KMS-11 (cell line): ENCODE measurements at regions not wholly inside any gene's neighbourhood (a gene's known extent, or its start where the extent isn't known, plus 50 kb on each side); places are given as distances from the start of the nearest gene placed in this dataset.

ENCODE experiments used
- H2AFZ ChIP-seq: fragments of 200-600 bp; sonication (generic); 2 replicates; pipeline ENCODE4 v1.6.1; 2016; ENCODE audit warnings: antibody characterized with exemption, mixed run types, low read depth
- H3K27ac ChIP-seq: fragments of 200-600 bp; sonication (generic); 2 replicates; pipeline ENCODE4 v1.6.1; 2016; ENCODE audit warnings: mild to moderate bottlenecking, mixed run types
- H3K27me3 ChIP-seq: fragments of 200-600 bp; sonication (generic); 2 replicates; pipeline ENCODE4 v1.6.1; 2017; ENCODE audit warnings: mild to moderate bottlenecking, low read depth, mixed run types, moderate library complexity; ENCODE audit not compliant: insufficient read depth
- H3K36me3 ChIP-seq: fragments of 200-600 bp; sonication (generic); 2 replicates; pipeline ENCODE4 v1.6.1; 2017; ENCODE audit warnings: mild to moderate bottlenecking, mixed run types; ENCODE audit not compliant: insufficient read depth
- H3K4me1 ChIP-seq: fragments of 200-600 bp; sonication (generic); 2 replicates; pipeline ENCODE4 v1.6.1; 2016; ENCODE audit warnings: mild to moderate bottlenecking, low read depth, mixed run types; ENCODE audit not compliant: poor library complexity, severe bottlenecking
- H3K4me2 ChIP-seq: fragments of 200-600 bp; sonication (generic); 2 replicates; pipeline ENCODE4 v1.7.0; 2016; ENCODE audit warnings: mild to moderate bottlenecking, mixed run types
- H3K4me3 ChIP-seq: fragments of 200-600 bp; sonication (generic); IDR thresholded peaks from 2 replicates; pipeline ENCODE4 v1.6.1; 2017; ENCODE audit warnings: low read depth, low read length, mixed read lengths; ENCODE audit not compliant: insufficient read depth
- H3K79me2 ChIP-seq: fragments of 200-600 bp; sonication (generic); 2 replicates; pipeline ENCODE4 v1.6.1; 2016; ENCODE audit warnings: low read depth, mixed run types; ENCODE audit not compliant: insufficient read depth
- H3K9ac ChIP-seq: fragments of 200-600 bp; sonication (generic); 2 replicates; pipeline ENCODE4 v1.6.1; 2016; ENCODE audit warnings: mild to moderate bottlenecking, mixed run types
- H4K20me1 ChIP-seq: fragments of 200-600 bp; sonication (generic); 2 replicates; pipeline ENCODE4 v1.6.1; 2016; ENCODE audit warnings: mild to moderate bottlenecking, mixed run types; ENCODE audit not compliant: insufficient read depth
- CTCF ChIP-seq: fragments of 200-600 bp; sonication (generic); conservative IDR thresholded peaks from 2 replicates; pipeline ENCODE4 v1.6.1; 2017; ENCODE audit warnings: low read depth, mild to moderate bottlenecking, antibody characterized with exemption, low read length, moderate library complexity, mixed read lengths

GRCh38 chr2:33836628-33837027, 237.5 kb upstream of the FAM98A start:
- Histone ChIP-seq H4K20me1 (no peaks in the 10 kb centered on the region), H3K27ac (no peak overlapping the region), H3K4me1 (no peaks in the 10 kb centered on the region), H2AFZ (no peak overlapping the region), H3K4me2 (no peak overlapping the region), H3K36me3 (no peaks in the 10 kb centered on the region), H3K9ac (no peak overlapping the region), H3K4me3 (no peak overlapping the region), H3K27me3 (no peaks in the 10 kb centered on the region), H3K79me2 (no peaks in the 10 kb centered on the region)
- TF ChIP-seq CTCF: no peak

GRCh38 chr2:33835911-33836310, 236.8 kb upstream of the FAM98A start:
- Histone ChIP-seq H3K4me1 (no peaks in the 10 kb centered on the region), H3K27ac (no peak overlapping the region), H3K4me2 (no peak overlapping the region), H3K79me2 (no peaks in the 10 kb centered on the region), H4K20me1 (no peaks in the 10 kb centered on the region), H3K27me3 (no peaks in the 10 kb centered on the region), H3K36me3 (no peaks in the 10 kb centered on the region), H3K4me3 (no peak overlapping the region), H3K9ac (no peak overlapping the region), H2AFZ (no peak overlapping the region)
- TF ChIP-seq CTCF: no peak

- no peak for TF ChIP-seq CTCF
These were observed 223.9 kb upstream of the FAM98A start for GRCh38 chr2:33822964-33823363.

GRCh38 chr2:33812707-33813106, 213.6 kb upstream of the FAM98A start:
- H3K27me3 ChIP-seq: no peaks in the 10 kb centered on the region
- no peaks in the 10 kb centered on the region for H3K36me3 ChIP-seq

More at GRCh38 chr2:33822964-33823363, 223.9 kb upstream of the FAM98A start:
- no peak overlapping the region for H3K27ac ChIP-seq
- no peaks in the 10 kb centered on the region for H3K27me3 ChIP-seq
- H3K4me1 ChIP-seq: no peaks in the 10 kb centered on the region
- H3K4me2 ChIP-seq: no peak overlapping the region
- H3K9ac ChIP-seq: no peak overlapping the region
- no peak overlapping the region for H3K4me3 ChIP-seq
- no peaks in the 10 kb centered on the region for H3K36me3 ChIP-seq
- no peak overlapping the region for H2AFZ ChIP-seq
- no peaks in the 10 kb centered on the region for H3K79me2 ChIP-seq
- H4K20me1 ChIP-seq: no peaks in the 10 kb centered on the region

More at GRCh38 chr2:33812707-33813106, 213.6 kb upstream of the FAM98A start:
- Histone ChIP-seq H3K4me1 (no peaks in the 10 kb centered on the region), H4K20me1 (no peaks in the 10 kb centered on the region), H2AFZ (no peak overlapping the region), H3K79me2 (no peaks in the 10 kb centered on the region), H3K4me2 (no peak overlapping the region), H3K27ac (no peak overlapping the region), H3K9ac (no peak overlapping the region), H3K4me3 (no peak overlapping the region)
- TF ChIP-seq CTCF: no peak
